GM18511 (cell line): ENCODE measurements at regions not wholly inside any gene's neighbourhood (a gene's known extent, or its start where the extent isn't known, plus 50 kb on each side); places are given as distances from the start of the nearest gene placed in this dataset.
"Not testable (repeated sequence)": the region's sequence is repeated elsewhere in the genome, so short reads cannot be mapped to it uniquely, and the experiment has no call there.

Experiments
- ATAC-seq: cut with Tn5 transposase; IDR thresholded peaks from one replicate; pipeline ENCODE4 v1.9.1; 2021; ENCODE audit warnings: mild to moderate bottlenecking, moderate library complexity; ENCODE audit not compliant: unreplicated experiment

- ATAC-seq = no peak
Measured at GRCh38 chr3:75237477-75237876, 426.7 kb upstream of the FRG2C start.

- ATAC-seq = not testable (repeated sequence)
Measured at GRCh38 chr3:75241226-75241962, 422.7 kb upstream of the FRG2C start.

- ATAC-seq = no peak
Measured at GRCh38 chr3:75242012-75242735, 422.0 kb upstream of the FRG2C start.

GRCh38 chr3:75248974-75249373 lies 415.2 kb upstream of the FRG2C start:
- ATAC-seq = no peak

- no peak for ATAC-seq
Measured at GRCh38 chr3:75254685-75255084, 409.4 kb upstream of the FRG2C start.

- peak; percentile 84 for ATAC-seq
Measured at GRCh38 chr3:75258825-75259683, 405.1 kb upstream of the FRG2C start.

GRCh38 chr3:75260975-75261374 lies 403.2 kb upstream of the FRG2C start:
- ATAC-seq = not testable (repeated sequence)

GRCh38 chr3:75262661-75263060 lies 401.5 kb upstream of the FRG2C start:
- ATAC-seq = no peak

- ATAC-seq = no peak
Measured at GRCh38 chr3:75265897-75266296, 398.2 kb upstream of the FRG2C start.

- ATAC-seq = not testable (repeated sequence)
Measured at GRCh38 chr3:75268576-75268975, 395.6 kb upstream of the FRG2C start.

GRCh38 chr3:75272237-75272636 lies 391.9 kb upstream of the FRG2C start:
- not testable (repeated sequence) for ATAC-seq

- no peak for ATAC-seq
Measured at GRCh38 chr3:75272691-75273090, 391.4 kb upstream of the FRG2C start.

GRCh38 chr3:75285531-75286148 lies 378.5 kb upstream of the FRG2C start:
- not testable (repeated sequence) for ATAC-seq

- ATAC-seq = not testable (repeated sequence)
Measured at GRCh38 chr3:75288972-75289574, 375.1 kb upstream of the FRG2C start.

- peak; percentile 78 for ATAC-seq
Measured at GRCh38 chr3:75294124-75294523, 370.0 kb upstream of the FRG2C start.

GRCh38 chr3:75295013-75295412 lies 369.1 kb upstream of the FRG2C start:
- no peak for ATAC-seq

- ATAC-seq = no peak
Measured at GRCh38 chr3:75296858-75297257, 367.3 kb upstream of the FRG2C start.

- no peak for ATAC-seq
Measured at GRCh38 chr3:75300606-75301005, 363.5 kb upstream of the FRG2C start.

- not testable (repeated sequence) for ATAC-seq
Measured at GRCh38 chr3:75301050-75301449, 363.1 kb upstream of the FRG2C start.

GRCh38 chr3:75303741-75304140 lies 360.4 kb upstream of the FRG2C start:
- ATAC-seq = no peak
